HepG2 (cell line): ENCODE measurements at regions not wholly inside any gene's neighbourhood (a gene's known extent, or its start where the extent isn't known, plus 50 kb on each side); places are given as distances from the start of the nearest gene placed in this dataset.

Source experiments
- ATAC-seq: fragments of 200-7000 bp; cut with Tn5 transposase; 3 replicates; pipeline ENCODE4 v1.9.1; 2020; ENCODE audit warnings: mild to moderate bottlenecking, moderate library complexity
- BruUV-seq: library from RNA; stranded (reverse); fragments of 400-500 nt; replicated peaks from 2 replicates; lab custom pipeline; 2021; lab: Mats Ljungman, UMichigan
- CTCF ChIA-PET: fragments of 300-600 bp; formaldehyde crosslinking; extraction: SDS; loops from one replicate; lab custom pipeline; 2021; ENCODE audit warnings: low total read pairs, inconsistent platforms, low intra/inter-chr PET ratio; lab: Yijun Ruan, JAX
- POLR2A ChIA-PET: fragments of 350-600 bp; sonication (Branson Sonifier 250); formaldehyde crosslinking; loops from one replicate; lab custom pipeline; 2020; ENCODE audit warnings: antibody characterized with exemption, inconsistent platforms; lab: Yijun Ruan, JAX
- DNase-seq: peaks from one replicate; pipeline ENCODE4 v3.0.0-alpha.2; 2015; ENCODE audit warnings: low spot score
- FAIRE-seq: peaks from 3 replicates; lab custom pipeline; 2011; peaks lifted over from hg19 to GRCh38; lab: Jason Lieb, UNC
- H2AFZ ChIP-seq: one replicate; pipeline ENCODE4 v1.6.1; 2011; ENCODE audit warnings: low read length, inconsistent platforms
- H3K27ac ChIP-seq: fragments of 300-600 bp; 3 replicates; pipeline ENCODE4 v1.8.0; 2011; ENCODE audit warnings: mixed run types, mild to moderate bottlenecking, mixed read lengths, low read length, inconsistent platforms; ENCODE audit not compliant: insufficient read depth; ENCODE audit errors: extremely low read length
- H3K27me3 ChIP-seq, 2 experiments: fragments of 200-600 bp in 1 of 2; 2 replicates in 1 of 2; 3 replicates in 1 of 2; pipeline versions ENCODE4 v1.6.0 to v1.8.0; 2011; ENCODE audit warnings: low read length in 2 of 2, mild to moderate bottlenecking in 2 of 2, moderate library complexity in 2 of 2, inconsistent platforms in 1 of 2; ENCODE audit not compliant: insufficient read depth in 2 of 2, control insufficient read depth in 1 of 2
- H3K36me3 ChIP-seq, 2 experiments: fragments of 200-600 bp in 1 of 2; replicated peaks in 1 of 2; 2 replicates in 1 of 2; 3 replicates in 1 of 2; pipeline versions ENCODE4 v1.5.1 to v1.8.0; 2011; ENCODE audit warnings: low read length in 2 of 2, inconsistent platforms in 1 of 2; ENCODE audit not compliant: insufficient read depth in 2 of 2, control insufficient read depth in 1 of 2
- H3K4me1 ChIP-seq: 2 replicates; pipeline ENCODE4 v1.5.1; 2012; ENCODE audit warnings: low read length, inconsistent platforms; ENCODE audit not compliant: insufficient read depth
- H3K4me2 ChIP-seq: 2 replicates; pipeline ENCODE4 v1.6.0; 2011; ENCODE audit warnings: low read depth, low read length, inconsistent platforms
- H3K4me3 ChIP-seq, 3 experiments: fragments of 200-600 bp in 1 of 3; sonication (generic), shearing (Covaris generic) in 1 of 3; replicated peaks in 1 of 3; 2 replicates each; pipeline ENCODE4 v1.5.1; 2011 to 2016; ENCODE audit warnings: low read length in 3 of 3, inconsistent platforms in 2 of 3, low read depth in 2 of 3, mild to moderate bottlenecking in 2 of 3, control low read depth in 1 of 3, mixed read lengths in 1 of 3; ENCODE audit not compliant: insufficient read depth in 1 of 3
- H3K79me2 ChIP-seq: one replicate; pipeline ENCODE4 v1.6.1; 2011; ENCODE audit warnings: low read length, inconsistent platforms; ENCODE audit not compliant: insufficient read depth
- H3K9ac ChIP-seq: 2 replicates; pipeline ENCODE4 v1.6.0; 2011; ENCODE audit warnings: mild to moderate bottlenecking, low read depth, low read length, inconsistent platforms; ENCODE audit not compliant: insufficient read depth
- H3K9me3 ChIP-seq: 2 replicates; pipeline ENCODE4 v1.5.1; 2012; ENCODE audit warnings: mild to moderate bottlenecking, low read length
- H4K20me1 ChIP-seq: 2 replicates; pipeline ENCODE4 v1.6.0; 2011; ENCODE audit warnings: inconsistent platforms, mild to moderate bottlenecking, low read length, moderate library complexity; ENCODE audit not compliant: insufficient read depth
- EED ChIP-seq: sonication (generic); formaldehyde crosslinking; IDR thresholded peaks from 2 replicates; pipeline ENCODE4 v1.5.0; 2020; ENCODE audit warnings: mild to moderate bottlenecking, missing genetic modification reagents
- FOXO4 ChIP-seq: sonication (generic); formaldehyde crosslinking; conservative IDR thresholded peaks from 2 replicates; pipeline ENCODE4 v1.8.1; 2023; ENCODE audit warnings: missing genetic modification reagents
- NFKBIZ ChIP-seq: IDR thresholded peaks from 2 replicates; pipeline ENCODE4 v1.6.1; 2018; ENCODE audit warnings: missing genetic modification reagents, missing compliant biosample characterization
- SIN3A ChIP-seq: IDR thresholded peaks from 2 replicates; pipeline ENCODE4 v1.6.1; 2011; ENCODE audit warnings: low read depth, mild to moderate bottlenecking, control low read depth, low read length, borderline replicate concordance
- SP2 ChIP-seq: sonication (generic); formaldehyde crosslinking; IDR thresholded peaks from 2 replicates; pipeline ENCODE4 v1.5.1; 2020; ENCODE audit warnings: mild to moderate bottlenecking, missing genetic modification reagents
- ZFP1 ChIP-seq: IDR thresholded peaks from 2 replicates; pipeline ENCODE4 v1.6.1; 2016
- ZNF569 ChIP-seq: sonication (generic); formaldehyde crosslinking; IDR thresholded peaks from 2 replicates; pipeline ENCODE4 v1.5.0; 2020; ENCODE audit warnings: mild to moderate bottlenecking, missing genetic modification reagents, moderate library complexity, borderline replicate concordance
- ZNF629 ChIP-seq: sonication (generic); formaldehyde crosslinking; conservative IDR thresholded peaks from 2 replicates; pipeline ENCODE4 v1.5.0; 2020; ENCODE audit warnings: missing genetic modification reagents
- ZNF749 ChIP-seq: sonication (generic); formaldehyde crosslinking; IDR thresholded peaks from 2 replicates; pipeline ENCODE4 v1.8.0; 2022; ENCODE audit warnings: mild to moderate bottlenecking, missing genetic modification reagents, moderate library complexity, borderline replicate concordance
- ZNF850 ChIP-seq: sonication (generic); formaldehyde crosslinking; conservative IDR thresholded peaks from 2 replicates; pipeline ENCODE4 v1.9.0; 2021; ENCODE audit warnings: mild to moderate bottlenecking, missing genetic modification reagents
- WGBS: methylation state at CpG from one replicate; pipeline ENCODE4 v1.1.6; 2017; ENCODE audit warnings: low lambda C conversion rate; 5-methylcytosine and 5-hydroxymethylcytosine counted together
- in situ Hi-C: cut with HindIII; loops from 2 replicates; pipeline ENCODE4 v1.10.0; 2017; ENCODE audit warnings: low pct_unique_long_range_greater_than_20kb; ENCODE audit not compliant: extremely low pct_ligation_motif_present
- intact Hi-C: fragments of 100-400 bp; cut with micrococcal nuclease; formaldehyde crosslinking; loops from one replicate; pipeline ENCODE4 v1.10.0; 2022; ENCODE audit not compliant: unreplicated experiment
- TF ChIP-seq, protein P1 (sequence below): sonication (generic); formaldehyde crosslinking; IDR thresholded peaks from 2 replicates; pipeline ENCODE4 v1.4.0; 2020; ENCODE audit warnings: mild to moderate bottlenecking, missing genetic modification reagents
- TF ChIP-seq, protein P2 (sequence below): sonication (generic); formaldehyde crosslinking; IDR thresholded peaks from 2 replicates; pipeline ENCODE4; 2020; ENCODE audit warnings: missing genetic modification reagents, mild to moderate bottlenecking, borderline replicate concordance

- no peaks in the 10 kb centered on the region for H3K4me1 ChIP-seq
- BruUV-seq = no TSS peak
- no peak overlapping the region for H2AFZ ChIP-seq
- no peak overlapping the region for H3K4me2 ChIP-seq
- WGBS = 0% methylated on average over 2 of the region's 2 CpGs
- no peak for ATAC-seq
- intact Hi-C loops (no loop called here), in situ Hi-C loops (no loop called here)
- no peak overlapping the region for H3K9ac ChIP-seq
- ChIA-PET CTCF (no interaction called here), POLR2A (no interaction called here)
- no peaks in the 10 kb centered on the region for H4K20me1 ChIP-seq
- H3K27ac ChIP-seq = no peak overlapping the region
- FAIRE-seq = no peak
- H3K9me3 ChIP-seq = peaks cover 12% of the 10 kb centered on the region
- no peak overlapping the region for H3K4me3 ChIP-seq
- no peaks in the 10 kb centered on the region for H3K79me2 ChIP-seq
- no peaks in the 10 kb centered on the region for H3K36me3 ChIP-seq
- H3K27me3 ChIP-seq = no peaks in the 10 kb centered on the region
- DNase-seq = no peak
- TF ChIP-seq NFKBIZ (CRISPR knock-in tag) (no peak), SP2 (CRISPR knock-in tag) (no peak), ZNF629 (CRISPR knock-in tag) (no peak), ZFP1 (CRISPR knock-in tag) (no peak), ZNF850 (CRISPR knock-in tag) (no peak), FOXO4 (CRISPR knock-in tag) (no peak), ZNF569 (CRISPR knock-in tag) (no peak), ZNF749 (CRISPR knock-in tag) (no peak), EED (CRISPR knock-in tag) (no peak), SIN3A (no peak)
- TF ChIP-seq, protein P1, sequence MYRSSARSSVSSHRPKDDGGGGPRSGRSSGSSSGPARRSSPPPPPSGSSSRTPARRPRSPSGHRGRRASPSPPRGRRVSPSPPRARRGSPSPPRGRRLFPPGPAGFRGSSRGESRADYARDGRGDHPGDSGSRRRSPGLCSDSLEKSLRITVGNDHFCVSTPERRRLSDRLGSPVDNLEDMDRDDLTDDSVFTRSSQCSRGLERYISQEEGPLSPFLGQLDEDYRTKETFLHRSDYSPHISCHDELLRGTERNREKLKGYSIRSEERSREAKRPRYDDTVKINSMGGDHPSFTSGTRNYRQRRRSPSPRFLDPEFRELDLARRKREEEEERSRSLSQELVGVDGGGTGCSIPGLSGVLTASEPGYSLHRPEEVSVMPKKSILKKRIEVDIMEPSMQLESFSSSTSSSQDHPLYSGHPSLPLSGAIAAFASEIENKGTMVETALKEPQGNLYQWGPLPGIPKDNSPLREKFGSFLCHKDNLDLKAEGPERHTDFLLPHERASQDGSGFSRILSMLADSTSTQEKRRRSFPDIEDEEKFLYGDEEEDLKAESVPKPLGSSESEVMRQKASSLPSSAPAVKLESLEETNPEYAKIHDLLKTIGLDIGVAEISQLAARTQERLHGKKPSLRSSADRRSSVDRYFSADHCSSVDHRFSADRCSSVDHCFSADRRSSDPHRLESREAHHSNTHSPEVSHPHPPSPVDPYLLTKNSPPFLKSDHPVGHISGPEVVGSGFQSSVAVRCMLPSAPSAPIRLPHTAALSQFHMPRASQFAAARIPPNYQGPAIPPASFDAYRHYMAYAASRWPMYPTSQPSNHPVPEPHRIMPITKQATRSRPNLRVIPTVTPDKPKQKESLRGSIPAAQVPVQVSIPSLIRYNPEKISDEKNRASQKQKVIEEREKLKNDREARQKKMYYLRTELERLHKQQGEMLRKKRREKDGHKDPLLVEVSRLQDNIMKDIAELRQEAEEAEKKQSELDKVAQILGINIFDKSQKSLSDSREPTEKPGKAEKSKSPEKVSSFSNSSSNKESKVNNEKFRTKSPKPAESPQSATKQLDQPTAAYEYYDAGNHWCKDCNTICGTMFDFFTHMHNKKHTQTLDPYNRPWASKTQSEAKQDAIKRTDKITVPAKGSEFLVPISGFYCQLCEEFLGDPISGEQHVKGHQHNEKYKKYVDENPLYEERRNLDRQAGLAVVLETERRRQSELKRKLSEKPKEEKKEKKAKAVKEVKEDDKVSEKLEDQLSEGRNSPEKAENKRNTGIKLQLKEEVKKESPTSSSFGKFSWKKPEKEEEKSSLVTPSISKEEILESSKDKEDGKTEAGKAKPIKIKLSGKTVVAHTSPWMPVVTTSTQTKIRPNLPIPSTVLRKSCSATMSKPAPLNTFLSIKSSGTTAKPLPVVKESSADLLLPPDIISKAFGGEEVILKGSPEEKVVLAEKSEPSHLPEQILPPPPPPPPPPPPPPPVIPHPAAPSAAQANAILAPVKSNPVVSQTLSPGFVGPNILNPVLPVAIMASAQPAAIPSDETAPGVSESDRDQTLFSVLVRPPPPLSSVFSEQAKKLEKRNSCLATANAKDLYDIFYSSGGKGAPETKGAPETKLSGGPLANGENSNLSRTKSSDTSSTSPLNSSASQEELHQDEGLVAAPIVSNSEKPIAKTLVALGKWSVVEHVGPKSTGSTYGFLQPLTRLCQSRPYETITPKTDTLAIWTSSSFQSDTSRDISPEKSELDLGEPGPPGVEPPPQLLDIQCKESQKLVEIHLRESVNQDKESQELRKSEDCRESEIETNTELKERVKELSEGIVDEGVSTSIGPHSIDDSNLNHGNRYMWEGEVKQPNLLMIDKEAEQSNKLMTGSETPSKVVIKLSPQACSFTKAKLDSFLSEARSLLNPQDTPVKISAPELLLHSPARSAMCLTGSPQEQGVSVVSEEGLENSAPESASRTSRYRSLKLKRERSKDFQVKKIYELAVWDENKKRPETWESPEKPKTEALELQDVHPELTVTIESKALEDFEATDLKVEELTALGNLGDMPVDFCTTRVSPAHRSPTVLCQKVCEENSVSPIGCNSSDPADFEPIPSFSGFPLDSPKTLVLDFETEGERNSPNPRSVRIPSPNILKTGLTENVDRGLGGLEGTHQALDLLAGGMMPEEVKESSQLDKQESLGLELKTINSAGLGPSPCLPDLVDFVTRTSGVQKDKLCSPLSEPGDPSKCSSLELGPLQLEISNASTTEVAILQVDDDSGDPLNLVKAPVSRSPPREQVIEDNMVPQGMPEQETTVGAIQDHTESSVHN (CRISPR knock-in tag) = no peak
- TF ChIP-seq, protein P2, sequence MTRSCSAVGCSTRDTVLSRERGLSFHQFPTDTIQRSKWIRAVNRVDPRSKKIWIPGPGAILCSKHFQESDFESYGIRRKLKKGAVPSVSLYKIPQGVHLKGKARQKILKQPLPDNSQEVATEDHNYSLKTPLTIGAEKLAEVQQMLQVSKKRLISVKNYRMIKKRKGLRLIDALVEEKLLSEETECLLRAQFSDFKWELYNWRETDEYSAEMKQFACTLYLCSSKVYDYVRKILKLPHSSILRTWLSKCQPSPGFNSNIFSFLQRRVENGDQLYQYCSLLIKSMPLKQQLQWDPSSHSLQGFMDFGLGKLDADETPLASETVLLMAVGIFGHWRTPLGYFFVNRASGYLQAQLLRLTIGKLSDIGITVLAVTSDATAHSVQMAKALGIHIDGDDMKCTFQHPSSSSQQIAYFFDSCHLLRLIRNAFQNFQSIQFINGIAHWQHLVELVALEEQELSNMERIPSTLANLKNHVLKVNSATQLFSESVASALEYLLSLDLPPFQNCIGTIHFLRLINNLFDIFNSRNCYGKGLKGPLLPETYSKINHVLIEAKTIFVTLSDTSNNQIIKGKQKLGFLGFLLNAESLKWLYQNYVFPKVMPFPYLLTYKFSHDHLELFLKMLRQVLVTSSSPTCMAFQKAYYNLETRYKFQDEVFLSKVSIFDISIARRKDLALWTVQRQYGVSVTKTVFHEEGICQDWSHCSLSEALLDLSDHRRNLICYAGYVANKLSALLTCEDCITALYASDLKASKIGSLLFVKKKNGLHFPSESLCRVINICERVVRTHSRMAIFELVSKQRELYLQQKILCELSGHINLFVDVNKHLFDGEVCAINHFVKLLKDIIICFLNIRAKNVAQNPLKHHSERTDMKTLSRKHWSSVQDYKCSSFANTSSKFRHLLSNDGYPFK (CRISPR knock-in tag) = no peak
Measured at GRCh38 chr6:67391955-67392354, 1243.1 kb upstream of the ADGRB3 start.
